ENCODE measurements at regions not wholly inside any gene's neighbourhood (a gene's known extent, or its start where the extent isn't known, plus 50 kb on each side); places are given as distances from the start of the nearest gene placed in this dataset.
"Not testable (repeated sequence)": the region's sequence is repeated elsewhere in the genome, so short reads cannot be mapped to it uniquely, and the experiment has no call there.

- no peak for DNase-seq (ENCODE audit: low read depth)
Observed at GRCh38 chr3:102909904-102910303, 475.1 kb downstream of the ZPLD1 start.

- no peak for DNase-seq (ENCODE audit: low read depth)
Observed at GRCh38 chr3:102916532-102916931, 481.7 kb downstream of the ZPLD1 start.

- DNase-seq (ENCODE audit: low read depth): no peak
Observed at GRCh38 chr3:102926618-102927017, 491.8 kb downstream of the ZPLD1 start.

- DNase-seq (ENCODE audit: low read depth): no peak
Observed at GRCh38 chr3:102933377-102933776, 498.6 kb downstream of the ZPLD1 start.

- DNase-seq (ENCODE audit: low read depth): no peak
Observed at GRCh38 chr3:102936511-102937045, 501.8 kb downstream of the ZPLD1 start.

GRCh38 chr3:102941786-102942185, 507.0 kb downstream of the ZPLD1 start:
- no peak for DNase-seq (ENCODE audit: low read depth)

GRCh38 chr3:102946445-102946844, 511.6 kb downstream of the ZPLD1 start:
- not testable (repeated sequence) for DNase-seq (ENCODE audit: low read depth)

GRCh38 chr3:102972350-102972749, 537.5 kb downstream of the ZPLD1 start:
- no peak for DNase-seq (ENCODE audit: low read depth)

GRCh38 chr3:102974333-102974732, 539.5 kb downstream of the ZPLD1 start:
- DNase-seq (ENCODE audit: low read depth): no peak

GRCh38 chr3:102979191-102979590, 544.4 kb downstream of the ZPLD1 start:
- DNase-seq (ENCODE audit: low read depth): no peak

GRCh38 chr3:102979682-102980354, 545.0 kb downstream of the ZPLD1 start:
- no peak for DNase-seq (ENCODE audit: low read depth)

GRCh38 chr3:102980355-102980696, 545.5 kb downstream of the ZPLD1 start:
- DNase-seq (ENCODE audit: low read depth): no peak

- no peak for DNase-seq (ENCODE audit: low read depth)
Observed at GRCh38 chr3:103002425-103003176, 567.8 kb downstream of the ZPLD1 start.

- no peak for DNase-seq (ENCODE audit: low read depth)
Observed at GRCh38 chr3:103006526-103007183, 571.8 kb downstream of the ZPLD1 start.

GRCh38 chr3:103009609-103010008, 574.8 kb downstream of the ZPLD1 start:
- DNase-seq (ENCODE audit: low read depth): no peak

- no peak for DNase-seq (ENCODE audit: low read depth)
Observed at GRCh38 chr3:103025880-103026279, 591.1 kb downstream of the ZPLD1 start.

GRCh38 chr3:103033841-103034240, 599.0 kb downstream of the ZPLD1 start:
- no peak for DNase-seq (ENCODE audit: low read depth)

- no peak for DNase-seq (ENCODE audit: low read depth)
Observed at GRCh38 chr3:103047640-103048039, 612.8 kb downstream of the ZPLD1 start.

GRCh38 chr3:103048068-103048722, 613.4 kb downstream of the ZPLD1 start:
- no peak for DNase-seq (ENCODE audit: low read depth)

GRCh38 chr3:103052236-103052830, 617.5 kb downstream of the ZPLD1 start:
- DNase-seq (ENCODE audit: low read depth): no peak

GRCh38 chr3:103055021-103055520, 620.3 kb downstream of the ZPLD1 start:
- no peak for DNase-seq (ENCODE audit: low read depth)

GRCh38 chr3:103056542-103056941, 621.7 kb downstream of the ZPLD1 start:
- no peak for DNase-seq (ENCODE audit: low read depth)

All from stimulated activated CD8-positive, alpha-beta memory T cell treated with anti-CD3 and anti-CD28 coated beads, Interleukin-4, amount 100 ng/mL, for 24 hours (primary cell).